MM.1S (cell line): ENCODE measurements at regions not wholly inside any gene's neighbourhood (a gene's known extent, or its start where the extent isn't known, plus 50 kb on each side); places are given as distances from the start of the nearest gene placed in this dataset.

Experiments used
- DNase-seq: peaks from one replicate; pipeline ENCODE4 v3.0.0-alpha.2; 2015
- H2AFZ ChIP-seq: fragments of 300-600 bp; sonication (generic); 2 replicates; pipeline ENCODE4 v1.6.0; 2016; ENCODE audit warnings: antibody characterized with exemption, low read length
- H3F3A ChIP-seq: fragments of 300-600 bp; sonication (generic); 2 replicates; pipeline ENCODE4 v1.6.1; 2016; ENCODE audit warnings: mild to moderate bottlenecking, antibody characterized with exemption, low read length, moderate library complexity, mixed read lengths; ENCODE audit not compliant: insufficient read depth
- H3K27ac ChIP-seq: fragments of 300-600 bp; sonication (generic); 2 replicates; pipeline ENCODE4 v1.5.1; 2016; ENCODE audit warnings: mild to moderate bottlenecking, low read length
- H3K27me3 ChIP-seq: fragments of 300-600 bp; sonication (generic); replicated peaks from 2 replicates; pipeline ENCODE4 v1.6.0; 2016; ENCODE audit warnings: low read length; ENCODE audit not compliant: insufficient read depth
- H3K36me3 ChIP-seq: fragments of 300-600 bp; sonication (generic); replicated peaks from 2 replicates; pipeline ENCODE4 v1.6.1; 2016; ENCODE audit warnings: mild to moderate bottlenecking, low read length, mixed read lengths; ENCODE audit not compliant: insufficient read depth
- H3K4me1 ChIP-seq: fragments of 300-600 bp; sonication (generic); 2 replicates; pipeline ENCODE4 v1.6.1; 2016; ENCODE audit warnings: low read length, mixed read lengths
- H3K4me2 ChIP-seq: fragments of 300-600 bp; sonication (generic); 2 replicates; pipeline ENCODE4 v1.6.0; 2016; ENCODE audit warnings: low read depth, low read length
- H3K4me3 ChIP-seq: fragments of 300-600 bp; sonication (generic); 2 replicates; pipeline ENCODE4 v1.5.1; 2016; ENCODE audit warnings: low read length, mixed read lengths
- H3K79me2 ChIP-seq: fragments of 300-600 bp; sonication (generic); 2 replicates; pipeline ENCODE4 v1.6.1; 2016; ENCODE audit warnings: mixed run types, low read length, mixed read lengths
- H3K9ac ChIP-seq: fragments of 300-600 bp; sonication (generic); 2 replicates; pipeline ENCODE4 v1.6.1; 2016; ENCODE audit warnings: low read length, mixed read lengths
- H3K9me2 ChIP-seq: fragments of 300-600 bp; sonication (generic); replicated peaks from 2 replicates; pipeline ENCODE4 v1.6.1; 2016; ENCODE audit warnings: mild to moderate bottlenecking, low read length, mixed read lengths; ENCODE audit not compliant: insufficient read depth
- H3K9me3 ChIP-seq: fragments of 300-600 bp; sonication (generic); replicated peaks from 2 replicates; pipeline ENCODE4 v1.6.1; 2016; ENCODE audit warnings: mild to moderate bottlenecking, low read length, mixed read lengths; ENCODE audit not compliant: insufficient read depth
- H4K20me1 ChIP-seq: fragments of 300-600 bp; sonication (generic); 2 replicates; pipeline ENCODE4 v1.6.1; 2016; ENCODE audit warnings: mild to moderate bottlenecking, low read length, moderate library complexity, mixed read lengths; ENCODE audit not compliant: insufficient read depth
- EZH2 ChIP-seq: fragments of 300-600 bp; sonication (generic); optimal IDR thresholded peaks from 2 replicates; pipeline ENCODE3; 2017; ENCODE audit warnings: low read depth, mild to moderate bottlenecking, antibody characterized with exemption, low read length, mixed read lengths
- EZH2phosphoT487 ChIP-seq: fragments of 300-600 bp; sonication (generic); IDR thresholded peaks from 2 replicates; pipeline ENCODE4 v1.6.1; 2018; ENCODE audit warnings: antibody characterized with exemption, low read length
- TF ChIP-seq, protein P1 (sequence below): fragments of 300-600 bp; sonication (generic); IDR thresholded peaks from 2 replicates; pipeline ENCODE4 v1.5.1; 2016; ENCODE audit warnings: antibody characterized with exemption, low read length, mixed read lengths

DNA sequence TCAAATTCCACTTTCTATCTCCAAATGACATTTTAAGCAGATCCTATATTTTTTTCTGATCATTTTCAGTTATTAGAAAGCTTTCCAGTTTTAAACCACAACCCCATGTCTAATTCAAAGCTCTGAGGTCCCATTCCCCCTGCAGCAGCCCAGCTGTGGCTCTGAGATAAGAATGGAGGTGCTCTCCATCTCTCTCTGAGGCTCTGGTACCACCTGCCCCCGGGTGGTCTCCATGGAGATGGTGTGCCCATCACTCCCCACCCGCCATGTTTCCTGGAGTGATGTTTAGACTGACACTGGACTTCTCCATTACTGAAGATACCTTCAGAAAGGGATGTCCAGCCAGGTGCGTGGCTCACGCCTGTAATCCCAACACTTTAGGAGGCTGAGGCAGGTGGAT lies 68.1 kb upstream of the SEC14L1 start:
- Histone ChIP-seq H3K4me2 (no peak overlapping the region), H3K4me3 (no peak overlapping the region), H3K27me3 (peaks cover 10% of the 10 kb centered on the region; the same call in 1 of the 2 replicates), H3K79me2 (no peaks in the 10 kb centered on the region), H4K20me1 (no peaks in the 10 kb centered on the region), H3K9me2 (no peaks in the 10 kb centered on the region), H3K9me3 (no peaks in the 10 kb centered on the region), H3K4me1 (no peaks in the 10 kb centered on the region), H2AFZ (no peak overlapping the region), H3K27ac (no peak overlapping the region), H3F3A (no peaks in the 10 kb centered on the region), H3K9ac (no peak overlapping the region), H3K36me3 (no peaks in the 10 kb centered on the region)
- DNase-seq: no peak
- TF ChIP-seq, protein P1, sequence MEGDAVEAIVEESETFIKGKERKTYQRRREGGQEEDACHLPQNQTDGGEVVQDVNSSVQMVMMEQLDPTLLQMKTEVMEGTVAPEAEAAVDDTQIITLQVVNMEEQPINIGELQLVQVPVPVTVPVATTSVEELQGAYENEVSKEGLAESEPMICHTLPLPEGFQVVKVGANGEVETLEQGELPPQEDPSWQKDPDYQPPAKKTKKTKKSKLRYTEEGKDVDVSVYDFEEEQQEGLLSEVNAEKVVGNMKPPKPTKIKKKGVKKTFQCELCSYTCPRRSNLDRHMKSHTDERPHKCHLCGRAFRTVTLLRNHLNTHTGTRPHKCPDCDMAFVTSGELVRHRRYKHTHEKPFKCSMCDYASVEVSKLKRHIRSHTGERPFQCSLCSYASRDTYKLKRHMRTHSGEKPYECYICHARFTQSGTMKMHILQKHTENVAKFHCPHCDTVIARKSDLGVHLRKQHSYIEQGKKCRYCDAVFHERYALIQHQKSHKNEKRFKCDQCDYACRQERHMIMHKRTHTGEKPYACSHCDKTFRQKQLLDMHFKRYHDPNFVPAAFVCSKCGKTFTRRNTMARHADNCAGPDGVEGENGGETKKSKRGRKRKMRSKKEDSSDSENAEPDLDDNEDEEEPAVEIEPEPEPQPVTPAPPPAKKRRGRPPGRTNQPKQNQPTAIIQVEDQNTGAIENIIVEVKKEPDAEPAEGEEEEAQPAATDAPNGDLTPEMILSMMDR: no peak
- TF ChIP-seq EZH2: no peak
- TF ChIP-seq EZH2phosphoT487: no peak

DNA sequence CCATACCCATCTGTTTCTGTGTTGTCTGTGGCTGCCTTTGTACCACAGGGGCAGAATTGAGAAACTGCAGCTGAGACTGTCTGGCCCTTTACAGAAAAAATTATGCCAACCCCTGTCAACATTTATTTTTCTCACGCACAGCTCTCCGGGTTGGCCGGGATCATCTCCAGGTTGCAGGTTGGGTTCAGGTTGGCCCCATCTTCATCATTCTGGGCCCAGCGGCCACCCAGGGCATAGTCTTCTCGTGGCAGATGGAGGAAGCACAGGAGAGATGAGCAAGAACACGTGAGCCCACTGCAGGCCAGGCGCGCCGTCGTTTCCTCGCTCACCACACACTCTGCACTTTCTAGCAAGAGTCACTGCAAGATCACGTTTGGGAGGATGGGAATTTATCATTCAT lies 66.1 kb upstream of the SEC14L1 start:
- no peak overlapping the region for H3K4me2 ChIP-seq
- TF ChIP-seq, protein P1: no peak
- no peak for TF ChIP-seq EZH2phosphoT487
- no peak for TF ChIP-seq EZH2
- no peaks in the 10 kb centered on the region for H3K9me3 ChIP-seq
- no peaks in the 10 kb centered on the region for H3K9me2 ChIP-seq
- no peaks in the 10 kb centered on the region for H3F3A ChIP-seq
- H3K79me2 ChIP-seq: no peaks in the 10 kb centered on the region
- H3K27me3 ChIP-seq: peaks cover 10% of the 10 kb centered on the region; the same call in 1 of the 2 replicates
- H3K27ac ChIP-seq: no peak overlapping the region
- no peaks in the 10 kb centered on the region for H3K4me1 ChIP-seq
- no peak for DNase-seq
- H3K9ac ChIP-seq: no peak overlapping the region
- H2AFZ ChIP-seq: no peak overlapping the region
- H3K4me3 ChIP-seq: no peak overlapping the region
- H4K20me1 ChIP-seq: no peaks in the 10 kb centered on the region
- H3K36me3 ChIP-seq: no peaks in the 10 kb centered on the region

DNA sequence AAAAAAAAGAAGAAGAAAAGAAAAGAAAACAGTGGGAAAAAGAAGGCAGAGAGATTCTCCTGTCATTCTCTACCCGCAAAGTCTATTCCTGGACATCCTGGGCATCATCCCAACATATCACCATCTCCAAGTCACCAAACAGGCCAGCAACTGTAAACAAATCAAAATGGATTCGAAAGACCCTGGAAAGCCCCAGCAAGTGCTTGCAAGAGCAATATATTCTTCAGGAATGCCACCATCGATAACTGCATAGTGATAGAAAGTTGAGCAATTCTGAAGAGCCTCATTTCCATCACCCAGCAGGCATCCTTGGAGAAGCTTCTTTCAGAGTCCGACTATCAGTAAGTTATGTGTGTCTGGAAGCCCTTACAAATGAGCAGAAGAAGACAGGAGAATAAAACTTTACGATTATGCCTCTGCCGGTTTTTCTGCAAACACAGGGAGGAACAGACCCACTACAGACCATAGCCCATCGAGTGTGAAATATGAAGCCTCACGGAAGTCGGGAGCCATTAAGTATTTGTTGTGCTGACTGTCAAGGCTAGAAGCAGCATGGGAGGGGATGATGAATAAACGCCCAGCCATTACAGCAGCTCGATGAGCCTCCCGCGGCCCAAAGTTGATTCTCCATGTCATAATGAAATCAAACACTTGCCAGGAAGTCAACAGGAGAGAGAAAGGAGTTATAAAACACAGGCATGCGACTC lies 64.5 kb upstream of the SEC14L1 start:
- Histone ChIP-seq H3K79me2 (no peaks in the 10 kb centered on the region), H2AFZ (no peak overlapping the region), H3K27me3 (peaks cover 10% of the 10 kb centered on the region; the same call in 1 of the 2 replicates), H3K9me2 (no peaks in the 10 kb centered on the region), H3K27ac (no peak overlapping the region), H3K36me3 (no peaks in the 10 kb centered on the region), H3K4me2 (no peak overlapping the region), H3K9ac (no peak overlapping the region), H4K20me1 (no peaks in the 10 kb centered on the region), H3F3A (no peaks in the 10 kb centered on the region), H3K9me3 (no peaks in the 10 kb centered on the region), H3K4me1 (no peaks in the 10 kb centered on the region), H3K4me3 (no peak overlapping the region)
- DNase-seq: no peak
- TF ChIP-seq EZH2: no peak
- no peak for TF ChIP-seq EZH2phosphoT487
- TF ChIP-seq, protein P1: no peak
